Coronary artery (tissue), 2 donors: ENCODE measurements at regions not wholly inside any gene's neighbourhood (a gene's known extent, or its start where the extent isn't known, plus 50 kb on each side); places are given as distances from the start of the nearest gene placed in this dataset.

Source experiments
- DNase-seq: peaks from one replicate; pipeline ENCODE4 v3.0.0-alpha.2; 2017; ENCODE audit warnings: low spot score
- H3K27ac ChIP-seq, 2 donors: fragments of 200-600 bp; sonication (generic); one replicate each; pipeline ENCODE4 v1.5.1; 2016 to 2019
- H3K4me3 ChIP-seq: fragments of 200-600 bp; sonication (generic); 2 replicates; pipeline ENCODE4 v1.5.1; 2016; ENCODE audit warnings: mild to moderate bottlenecking, moderate library complexity
- TF ChIP-seq, protein P1 (sequence below): fragments of 200-600 bp; sonication (generic); IDR thresholded peaks from one replicate; pipeline ENCODE4 v1.5.1; 2019; ENCODE audit warnings: antibody characterized with exemption

DNA sequence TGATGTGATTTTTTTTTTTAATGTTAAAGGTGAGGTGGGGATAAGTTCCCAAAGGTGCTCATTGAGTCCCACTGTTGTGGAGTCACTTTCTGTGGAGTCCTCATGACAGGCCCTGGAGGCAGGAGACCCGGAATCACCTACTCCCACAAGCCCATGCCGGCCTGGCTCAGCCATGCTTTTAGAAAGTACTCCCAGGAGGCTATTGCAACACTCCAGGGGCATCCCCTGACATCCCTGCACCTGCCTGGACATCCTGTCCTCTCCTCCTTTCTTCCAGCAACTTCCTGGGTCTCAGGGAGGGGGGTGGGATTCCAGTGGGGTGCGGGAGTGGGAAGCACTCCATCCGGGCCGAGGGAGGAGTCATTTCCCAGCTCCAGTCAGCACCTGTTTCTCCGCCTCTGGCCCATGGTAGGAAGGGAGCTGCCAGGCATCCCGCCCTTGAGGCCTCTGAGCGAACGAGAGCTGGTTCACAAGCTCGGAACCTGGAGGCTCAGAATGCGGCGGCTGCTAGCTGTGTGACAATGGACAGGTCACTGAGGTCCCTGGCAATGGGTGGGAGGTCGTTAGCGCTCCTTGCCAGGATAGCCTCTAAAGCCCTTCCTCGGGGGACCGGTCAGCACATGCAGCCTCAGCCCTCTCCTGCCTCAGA, 163.9 kb upstream of the ID2 start:
- no peak overlapping the region for H3K4me3 ChIP-seq
- TF ChIP-seq, protein P1, sequence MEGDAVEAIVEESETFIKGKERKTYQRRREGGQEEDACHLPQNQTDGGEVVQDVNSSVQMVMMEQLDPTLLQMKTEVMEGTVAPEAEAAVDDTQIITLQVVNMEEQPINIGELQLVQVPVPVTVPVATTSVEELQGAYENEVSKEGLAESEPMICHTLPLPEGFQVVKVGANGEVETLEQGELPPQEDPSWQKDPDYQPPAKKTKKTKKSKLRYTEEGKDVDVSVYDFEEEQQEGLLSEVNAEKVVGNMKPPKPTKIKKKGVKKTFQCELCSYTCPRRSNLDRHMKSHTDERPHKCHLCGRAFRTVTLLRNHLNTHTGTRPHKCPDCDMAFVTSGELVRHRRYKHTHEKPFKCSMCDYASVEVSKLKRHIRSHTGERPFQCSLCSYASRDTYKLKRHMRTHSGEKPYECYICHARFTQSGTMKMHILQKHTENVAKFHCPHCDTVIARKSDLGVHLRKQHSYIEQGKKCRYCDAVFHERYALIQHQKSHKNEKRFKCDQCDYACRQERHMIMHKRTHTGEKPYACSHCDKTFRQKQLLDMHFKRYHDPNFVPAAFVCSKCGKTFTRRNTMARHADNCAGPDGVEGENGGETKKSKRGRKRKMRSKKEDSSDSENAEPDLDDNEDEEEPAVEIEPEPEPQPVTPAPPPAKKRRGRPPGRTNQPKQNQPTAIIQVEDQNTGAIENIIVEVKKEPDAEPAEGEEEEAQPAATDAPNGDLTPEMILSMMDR: no peak
- DNase-seq: no peak
- no peak overlapping the region for H3K27ac ChIP-seq

DNA sequence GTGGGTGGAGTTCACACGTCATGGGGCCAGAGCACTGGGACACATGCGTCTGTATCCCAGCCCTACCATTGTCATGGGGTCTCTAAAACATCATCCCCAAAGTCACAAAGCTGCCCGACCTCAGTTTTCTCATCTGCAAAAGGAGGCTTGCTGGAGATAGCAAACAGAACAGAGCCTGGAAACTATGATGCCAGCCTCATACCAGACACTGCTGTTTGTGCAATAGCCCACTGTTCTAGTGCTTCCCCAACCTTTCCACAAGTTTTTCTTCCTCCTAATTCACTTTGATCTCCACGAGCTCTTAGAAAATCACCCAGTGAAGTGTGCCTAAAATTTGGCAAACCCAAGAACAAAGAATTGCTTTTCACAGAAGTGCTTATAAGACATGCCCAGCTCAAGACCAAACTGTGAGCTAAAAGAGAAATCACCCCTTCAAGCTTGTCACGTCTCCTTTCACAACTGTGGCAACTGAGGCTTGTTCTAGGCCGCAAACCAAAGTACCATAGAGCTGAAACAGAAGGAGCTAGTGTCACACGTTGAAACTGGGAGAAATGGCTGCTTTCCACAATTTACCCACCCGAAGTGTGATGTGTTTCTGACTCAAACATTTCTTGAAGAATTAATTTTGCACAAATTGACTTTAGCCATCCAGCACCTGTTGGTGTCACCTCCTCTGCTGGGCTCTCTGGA, 162.7 kb upstream of the ID2 start:
- TF ChIP-seq, protein P1: no peak
- DNase-seq: no peak
- H3K27ac ChIP-seq: no peak overlapping the region
- H3K4me3 ChIP-seq: no peak overlapping the region

DNA sequence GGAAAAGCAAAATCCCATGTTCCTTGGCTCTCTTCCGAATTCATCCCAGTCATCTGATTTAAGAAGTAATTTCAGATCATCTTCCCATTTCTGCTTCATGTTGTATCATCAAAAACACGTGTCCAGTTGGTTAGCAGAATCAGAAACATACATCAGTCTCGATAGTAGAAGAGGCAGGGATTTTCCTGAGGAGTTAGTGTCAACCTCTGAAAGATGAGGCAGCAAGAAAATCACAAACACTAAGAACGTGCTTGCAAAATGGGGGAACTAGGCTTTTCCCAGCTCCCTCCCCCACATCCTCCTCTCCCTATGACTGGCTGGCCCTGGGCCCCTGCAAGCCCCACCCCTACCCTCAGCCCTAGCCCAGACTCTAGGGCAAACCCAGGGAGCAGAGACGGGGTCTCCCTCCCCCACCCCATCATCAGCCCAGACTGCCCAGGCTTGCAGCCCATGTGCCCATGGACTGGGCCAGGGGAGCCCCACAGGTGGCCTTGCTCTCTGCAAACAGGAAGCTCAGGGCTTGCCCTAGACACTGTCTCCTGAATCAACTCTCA, 161.0 kb upstream of the ID2 start:
- no peak overlapping the region for H3K27ac ChIP-seq
- TF ChIP-seq, protein P1: no peak
- DNase-seq: no peak
- H3K4me3 ChIP-seq: no peak overlapping the region

DNA sequence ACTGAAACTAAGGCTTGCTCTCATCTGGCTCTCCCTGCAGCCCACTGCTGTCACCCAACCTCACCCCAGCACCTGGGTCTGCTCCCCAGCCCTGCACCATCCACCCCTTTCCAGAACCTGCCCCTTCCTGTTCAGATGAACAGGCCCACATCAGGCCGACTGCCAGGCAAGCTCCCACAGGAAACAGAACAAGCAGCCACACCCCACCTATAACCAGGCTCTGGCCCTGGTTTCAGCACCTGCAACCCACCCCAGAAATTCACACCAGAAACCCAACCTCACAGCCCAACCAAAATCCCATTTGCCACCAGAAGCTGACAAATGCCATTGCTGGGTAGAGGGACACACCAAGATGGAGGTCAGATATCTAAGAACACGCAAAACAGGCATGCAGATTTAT, 159.2 kb upstream of the ID2 start:
- no peak overlapping the region for H3K4me3 ChIP-seq
- H3K27ac ChIP-seq: no peak overlapping the region
- TF ChIP-seq, protein P1: no peak
- DNase-seq: no peak

DNA sequence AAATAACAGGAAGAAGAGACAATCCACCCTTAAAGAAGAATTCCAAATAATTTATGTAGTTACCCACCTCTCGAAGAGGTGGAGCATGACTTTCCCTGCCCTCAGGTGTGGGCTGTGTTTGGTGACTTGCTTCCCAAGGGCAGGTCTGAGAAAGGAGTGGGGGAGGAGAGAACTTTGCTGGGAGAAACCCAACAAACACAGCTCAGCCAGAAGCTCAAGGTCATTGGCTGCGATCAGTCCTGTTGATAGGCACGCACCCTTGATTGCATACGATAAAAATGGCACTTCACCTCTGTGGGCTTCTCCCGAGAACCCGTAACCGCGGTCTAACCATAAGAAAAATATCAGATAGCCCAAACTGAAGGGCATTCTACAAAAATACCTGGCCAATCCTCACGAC, 157.5 kb upstream of the ID2 start:
- no peak for DNase-seq
- H3K4me3 ChIP-seq: no peak overlapping the region
- TF ChIP-seq, protein P1: no peak
- H3K27ac ChIP-seq: no peak overlapping the region

DNA sequence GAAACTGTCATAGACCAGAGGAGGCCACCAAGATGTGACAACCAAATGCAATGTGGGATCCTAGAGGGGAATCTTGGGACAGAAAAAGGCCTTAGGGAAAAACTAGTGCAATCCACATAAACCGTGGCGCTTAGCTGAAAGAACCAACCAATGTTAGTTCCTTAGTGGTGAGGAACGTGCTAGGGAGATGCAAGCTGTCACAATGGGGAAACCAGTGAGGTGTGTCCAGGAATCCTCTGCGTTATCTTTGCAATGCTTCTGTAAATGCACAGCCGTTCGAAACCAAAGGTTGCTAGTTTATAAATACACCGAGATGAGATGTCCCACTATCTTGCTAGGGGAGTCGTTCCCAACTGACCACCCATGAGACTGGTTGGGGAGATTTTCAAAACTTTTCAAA, 157.0 kb upstream of the ID2 start:
- Histone ChIP-seq H3K4me3 (no peak overlapping the region), H3K27ac (no peak overlapping the region)
- TF ChIP-seq, protein P1: no peak
- DNase-seq: no peak

DNA sequence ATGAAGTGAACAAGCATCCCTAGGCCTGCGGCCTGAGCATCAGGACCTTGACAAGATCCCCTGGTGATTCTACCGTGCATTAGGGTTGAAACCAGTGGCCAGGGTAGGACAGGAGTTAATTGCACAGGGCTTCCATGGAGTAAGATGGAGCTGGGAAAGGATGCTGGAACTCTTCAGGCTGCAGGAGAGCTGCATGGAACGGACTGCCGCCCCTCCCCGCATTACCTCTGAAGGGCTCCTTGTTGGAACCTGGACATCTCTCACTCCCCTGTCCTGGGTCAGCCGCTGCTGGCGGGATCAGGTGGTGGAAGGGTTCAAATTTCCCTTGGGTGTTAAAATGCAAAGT, 156.6 kb upstream of the ID2 start:
- TF ChIP-seq, protein P1: no peak
- DNase-seq: no peak
- no peak overlapping the region for H3K27ac ChIP-seq
- no peak overlapping the region for H3K4me3 ChIP-seq
